GM23338 (cell line): ENCODE measurements at regions not wholly inside any gene's neighbourhood (a gene's known extent, or its start where the extent isn't known, plus 50 kb on each side); places are given as distances from the start of the nearest gene placed in this dataset.

ENCODE experiments used
- CREB1 ChIP-seq: fragments of 250-450 bp; sonication (Bioruptor Pico); IDR thresholded peaks from 2 replicates; pipeline ENCODE4 v1.5.0; 2020; ENCODE audit warnings: low read depth, mild to moderate bottlenecking, moderate library complexity
- CTCF ChIP-seq, 2 experiments: fragments of 200-600 bp in 1 of 2; sonication (generic) in 1 of 2; conservative IDR thresholded peaks; 2 replicates each; pipeline versions ENCODE4 v1.5.1 to v1.6.1; 2016 to 2017; ENCODE audit warnings: antibody characterized with exemption in 2 of 2, low read depth in 2 of 2, mild to moderate bottlenecking in 2 of 2, moderate library complexity in 1 of 2
- ETS1 ChIP-seq: IDR thresholded peaks from 2 replicates; pipeline ENCODE4 v1.6.1; 2016; ENCODE audit warnings: antibody characterized with exemption
- EZH2 ChIP-seq: fragments of 200-600 bp; sonication (generic); IDR thresholded peaks from one replicate; pipeline ENCODE4 v1.8.0; 2017; ENCODE audit warnings: antibody characterized with exemption, mild to moderate bottlenecking, low read depth; ENCODE audit not compliant: unreplicated experiment
- EZH2phosphoT487 ChIP-seq: fragments of 200-600 bp; sonication (generic); IDR thresholded peaks from one replicate; pipeline ENCODE4 v1.8.1; 2018; ENCODE audit warnings: antibody characterized with exemption; ENCODE audit not compliant: unreplicated experiment
- JUNB ChIP-seq: IDR thresholded peaks from one replicate; pipeline ENCODE4 v1.6.1; 2016; ENCODE audit warnings: antibody characterized with exemption; ENCODE audit not compliant: unreplicated experiment
- POLR2AphosphoS5 ChIP-seq: IDR thresholded peaks from 2 replicates; pipeline ENCODE4 v1.6.1; 2016; ENCODE audit warnings: antibody characterized with exemption, low read depth
- REST ChIP-seq: IDR thresholded peaks from one replicate; pipeline ENCODE4 v1.6.1; 2018; ENCODE audit warnings: antibody characterized with exemption; ENCODE audit not compliant: unreplicated experiment
- ZNF114 ChIP-seq: fragments of 250-450 bp; sonication (Bioruptor Pico); IDR thresholded peaks from 2 replicates; pipeline ENCODE4 v1.5.0; 2020; ENCODE audit warnings: mild to moderate bottlenecking, moderate library complexity

GRCh38 chr12:65605019-65605418 lies 219.3 kb upstream of the HMGA2 start:
- TF ChIP-seq POLR2AphosphoS5 (no peak), EZH2 (no peak), ZNF114 (CRISPR knock-in tag) (no peak), REST (no peak), CTCF (conservative IDR thresholded peaks at IDR 0.05; ENCODE audit: low read depth in 2 of 2) (no peak), CREB1 (CRISPR knock-in tag) (no peak), EZH2phosphoT487 (no peak), ETS1 (no peak), JUNB (no peak)
